ENCODE measurements at regions not wholly inside any gene's neighbourhood (a gene's known extent, or its start where the extent isn't known, plus 50 kb on each side); places are given as distances from the start of the nearest gene placed in this dataset.

- no peak for DNase-seq
Observed at GRCh38 chr5:35312267-35312666, 82.0 kb upstream of the PRLR start.

- no peak for DNase-seq
Observed at GRCh38 chr5:35309365-35310130, 79.3 kb upstream of the PRLR start.

DNA sequence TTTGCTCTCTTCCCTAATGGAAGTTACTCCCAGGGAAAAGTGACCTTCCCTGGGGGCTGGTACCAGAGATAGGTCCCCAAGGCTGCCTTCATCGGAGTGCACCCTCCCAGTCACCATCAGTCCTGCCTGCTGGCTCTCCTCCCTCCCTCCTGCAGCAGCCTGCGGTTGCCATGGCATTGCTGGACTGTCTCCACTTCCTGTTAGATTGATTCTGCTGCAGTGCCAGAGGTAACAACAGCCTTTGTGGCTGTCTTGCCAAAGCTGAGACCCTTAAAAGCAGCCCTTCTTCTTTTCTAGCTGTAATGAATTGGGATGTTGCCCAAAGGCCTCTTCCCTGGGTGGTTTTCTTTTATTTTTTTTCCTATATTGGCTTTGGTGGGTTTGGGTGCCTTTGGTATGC lies 78.1 kb upstream of the PRLR start:
- peak; percentile 27 for DNase-seq

GRCh38 chr5:35306716-35307365 lies 76.6 kb upstream of the PRLR start:
- no peak for DNase-seq

DNA sequence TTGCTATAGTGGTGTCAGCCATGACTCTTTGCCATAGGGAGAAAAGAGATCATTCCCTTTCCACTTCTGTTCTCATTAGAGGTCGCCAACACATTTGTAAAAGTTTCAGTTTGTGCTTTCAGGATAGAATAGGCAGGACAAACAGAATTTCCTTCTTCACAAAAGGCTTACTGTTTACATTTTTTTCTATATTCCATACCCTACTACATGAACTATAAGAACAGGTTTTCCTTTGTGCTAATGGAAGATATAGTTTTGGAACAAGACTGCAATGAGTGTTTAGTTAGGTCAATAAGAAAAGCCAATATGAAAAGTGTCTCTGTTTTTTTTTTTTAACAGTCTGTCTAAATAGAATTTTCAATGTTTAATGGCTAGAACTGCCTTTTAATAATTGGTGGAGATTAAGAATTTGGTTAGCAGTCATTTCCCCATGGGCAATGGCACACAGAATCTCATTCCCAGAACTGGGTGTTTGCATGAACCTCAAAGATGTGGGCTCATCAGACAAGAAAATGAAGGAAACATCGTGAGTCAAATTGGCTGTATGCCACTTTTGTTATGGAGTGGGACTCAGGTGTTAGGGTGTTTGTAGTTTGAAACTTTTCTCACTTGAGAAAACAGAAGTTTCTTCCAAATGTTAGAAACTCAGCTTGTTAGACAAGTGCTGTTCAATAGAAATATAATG lies 75.2 kb upstream of the PRLR start:
- DNase-seq = no peak

DNA sequence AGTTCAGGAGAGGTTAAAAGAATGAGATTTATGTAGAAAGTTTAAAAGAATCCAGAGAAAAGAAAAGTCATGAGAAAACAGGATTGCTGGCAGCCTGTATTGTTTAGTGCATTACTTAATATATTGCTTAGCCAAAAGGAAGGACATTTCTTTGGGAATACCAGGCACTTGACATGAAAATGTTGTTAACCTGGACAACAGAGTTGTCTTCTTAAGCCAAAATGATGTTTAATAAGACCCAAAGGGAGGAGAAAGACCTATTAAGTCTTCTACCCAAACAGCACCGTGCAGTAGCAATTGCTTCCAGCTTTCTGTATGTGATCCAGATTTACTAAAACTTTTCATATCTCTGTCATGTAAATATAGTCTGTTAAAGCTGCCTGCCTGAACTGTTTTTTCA lies 74.0 kb upstream of the PRLR start:
- DNase-seq = no peak

- DNase-seq = no peak
Observed at GRCh38 chr5:35303152-35303551, 72.9 kb upstream of the PRLR start.

GRCh38 chr5:35302544-35302943 lies 72.3 kb upstream of the PRLR start:
- DNase-seq = no peak

- DNase-seq = no peak
Observed at GRCh38 chr5:35297755-35298154, 67.5 kb upstream of the PRLR start.

DNA sequence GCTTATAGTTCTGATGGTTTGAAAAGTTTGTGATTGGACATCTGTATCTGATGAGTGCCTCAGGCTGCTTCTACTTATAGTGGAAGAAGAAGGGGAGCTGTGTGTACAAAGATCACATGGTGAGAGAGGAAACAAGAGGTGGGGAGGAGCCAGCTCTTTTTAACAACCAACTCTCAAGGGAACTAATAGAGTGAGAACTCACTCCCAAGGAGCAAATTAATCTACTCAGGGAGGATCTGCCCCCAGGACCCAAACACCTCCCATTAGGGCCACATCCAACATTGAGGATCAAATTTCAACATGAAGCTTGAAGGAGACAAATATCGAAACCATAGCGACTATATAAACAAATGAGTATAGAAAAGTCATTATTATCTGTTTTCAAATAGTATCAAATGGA lies 64.7 kb upstream of the PRLR start:
- no peak for DNase-seq

GRCh38 chr5:35294017-35294416 lies 63.7 kb upstream of the PRLR start:
- DNase-seq = no peak

DNA sequence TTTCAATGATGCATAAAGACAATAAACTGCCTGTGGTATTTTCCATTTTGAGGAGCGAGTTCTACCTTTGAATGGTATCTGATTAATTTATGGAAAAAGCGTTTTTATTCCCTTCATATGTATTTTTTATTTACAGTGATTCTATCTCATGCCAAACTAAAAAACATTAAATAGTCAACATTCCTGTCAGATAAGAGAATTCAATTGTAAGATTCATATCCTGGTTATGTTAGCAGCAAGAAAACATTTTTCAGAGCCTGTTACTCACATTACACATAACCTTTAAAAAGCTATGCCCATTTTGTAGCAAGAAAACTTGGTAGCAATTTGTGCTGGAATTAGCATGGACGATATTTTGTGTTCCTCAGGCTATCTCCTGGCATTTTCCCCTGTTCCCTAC lies 55.1 kb upstream of the PRLR start:
- no peak for DNase-seq

- DNase-seq = no peak
Observed at GRCh38 chr5:35285011-35285410, 54.7 kb upstream of the PRLR start.

DNA sequence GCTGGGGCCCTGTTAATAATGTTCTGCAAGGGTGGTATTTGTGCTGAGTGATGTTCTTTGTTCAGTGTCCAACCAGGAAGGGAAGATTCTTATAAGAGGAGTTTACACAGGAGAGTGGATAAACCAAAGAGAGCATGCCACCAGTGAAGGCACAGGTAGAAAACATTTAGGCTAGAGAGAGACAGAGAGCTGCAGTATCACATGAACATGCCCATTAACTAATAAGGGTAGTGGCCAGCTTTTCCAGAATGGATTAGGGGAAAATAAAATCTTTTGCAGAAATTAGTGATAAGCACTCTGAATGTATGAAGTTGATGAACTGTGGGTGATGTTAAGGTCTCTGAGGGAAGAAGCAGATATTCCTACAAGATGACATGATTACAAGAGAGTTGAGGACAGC lies 54.1 kb upstream of the PRLR start:
- no peak for DNase-seq

DNA sequence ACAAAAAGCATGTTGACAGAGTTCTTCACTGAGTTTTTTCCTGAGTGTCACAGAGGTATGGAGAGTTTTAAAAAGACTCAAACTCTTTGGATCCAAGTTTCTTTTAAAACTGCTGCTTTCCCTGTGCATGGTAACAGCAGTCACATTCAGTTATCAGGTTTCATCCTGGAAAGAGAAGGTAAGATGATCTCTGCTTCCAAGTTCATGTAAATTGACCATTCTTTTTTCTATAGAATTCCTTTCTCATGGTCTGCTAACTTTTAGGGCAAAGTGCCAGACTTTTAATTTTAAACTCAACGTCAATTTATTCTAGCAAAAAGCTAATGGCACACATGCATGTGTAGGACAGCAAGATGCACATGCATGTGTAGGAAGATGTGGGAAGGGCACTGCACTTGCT lies 52.5 kb upstream of the PRLR start:
- no peak for DNase-seq

DNA sequence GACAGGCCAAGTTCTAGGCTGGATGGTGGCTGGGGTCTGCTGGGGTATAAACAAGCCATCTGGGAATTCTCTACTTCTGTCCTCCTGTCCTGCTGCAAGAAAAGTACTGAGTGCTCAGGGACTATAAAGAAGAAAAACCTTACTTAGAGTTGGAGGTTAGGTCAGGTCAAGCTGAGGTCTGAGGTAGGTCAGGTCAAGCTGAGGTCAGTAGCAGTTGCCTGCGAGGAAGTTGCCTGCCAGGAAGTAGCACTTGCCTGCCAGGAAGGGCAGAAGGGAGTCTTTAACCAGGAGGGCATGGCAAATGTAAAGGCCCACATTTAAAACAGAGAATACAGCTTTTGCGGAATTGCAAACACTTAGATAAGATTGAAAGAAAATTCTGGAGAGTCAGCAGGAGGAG lies 51.3 kb upstream of the PRLR start:
- no peak for DNase-seq
